CMK (cell line): ENCODE measurements at regions not wholly inside any gene's neighbourhood (a gene's known extent, or its start where the extent isn't known, plus 50 kb on each side); places are given as distances from the start of the nearest gene placed in this dataset.
A peak's percentile ranks its signal among the peaks of the same experiment; 100 is the strongest.

Source experiments
- DNase-seq: peaks from one replicate; pipeline ENCODE4 v3.0.0-alpha.2; 2010; ENCODE audit warnings: low read depth

DNA sequence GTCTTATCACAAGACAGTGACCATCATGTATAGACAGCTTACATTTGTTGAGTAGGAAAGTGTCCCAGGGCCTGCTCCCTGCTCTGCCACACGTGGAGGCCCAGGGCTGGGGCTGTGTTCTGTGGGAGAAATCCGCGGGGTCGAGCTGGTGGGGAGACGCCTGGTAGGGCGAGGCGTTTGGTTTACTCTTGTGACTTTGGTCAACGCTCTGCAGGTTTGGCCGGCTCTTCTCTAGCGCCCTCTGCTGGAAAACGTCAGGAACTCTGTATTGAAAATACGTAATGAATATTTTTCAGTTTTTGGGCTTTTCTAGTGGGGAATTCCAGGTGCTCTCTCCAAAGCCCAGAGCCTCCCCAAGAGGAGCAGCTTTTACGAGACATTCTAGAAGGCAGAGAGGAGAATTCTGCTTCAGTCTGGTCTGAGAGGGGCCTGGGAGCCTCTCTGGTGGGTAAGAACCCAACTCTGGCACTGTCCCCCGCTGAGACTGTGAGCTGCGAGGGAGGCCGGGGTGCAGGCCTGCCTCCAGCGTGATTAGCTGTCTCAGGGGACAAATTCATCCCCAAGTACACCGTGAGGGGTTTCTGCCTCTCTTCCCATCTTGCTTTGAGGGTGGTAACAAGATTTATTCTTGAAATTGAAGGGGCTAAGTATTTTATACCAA is 112.6 kb upstream of the RALGAPA2 start:
- DNase-seq: peak; percentile 17

DNA sequence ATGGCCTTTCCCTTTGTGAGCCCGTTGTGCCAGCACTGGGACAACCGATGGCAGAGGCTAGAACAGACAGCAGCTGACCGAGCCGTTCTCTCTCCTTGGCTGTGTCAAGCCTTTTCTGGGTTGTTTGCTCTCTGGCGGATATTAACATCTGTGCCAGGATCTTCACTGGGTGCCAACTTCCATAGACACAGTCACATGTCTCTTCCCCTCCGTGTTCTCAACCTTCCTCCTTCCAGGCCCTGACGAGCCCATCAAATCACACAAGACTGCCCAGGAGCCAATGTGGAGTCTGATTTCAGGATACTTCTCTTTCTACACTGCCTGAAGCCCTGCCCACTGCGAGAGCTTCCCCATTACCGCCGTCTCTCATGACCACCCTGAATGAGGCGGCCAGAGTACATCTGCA is 111.0 kb upstream of the RALGAPA2 start:
- DNase-seq: no peak

GRCh38 chr20:20821484-20822260 is 109.2 kb upstream of the RALGAPA2 start:
- DNase-seq: no peak

DNA sequence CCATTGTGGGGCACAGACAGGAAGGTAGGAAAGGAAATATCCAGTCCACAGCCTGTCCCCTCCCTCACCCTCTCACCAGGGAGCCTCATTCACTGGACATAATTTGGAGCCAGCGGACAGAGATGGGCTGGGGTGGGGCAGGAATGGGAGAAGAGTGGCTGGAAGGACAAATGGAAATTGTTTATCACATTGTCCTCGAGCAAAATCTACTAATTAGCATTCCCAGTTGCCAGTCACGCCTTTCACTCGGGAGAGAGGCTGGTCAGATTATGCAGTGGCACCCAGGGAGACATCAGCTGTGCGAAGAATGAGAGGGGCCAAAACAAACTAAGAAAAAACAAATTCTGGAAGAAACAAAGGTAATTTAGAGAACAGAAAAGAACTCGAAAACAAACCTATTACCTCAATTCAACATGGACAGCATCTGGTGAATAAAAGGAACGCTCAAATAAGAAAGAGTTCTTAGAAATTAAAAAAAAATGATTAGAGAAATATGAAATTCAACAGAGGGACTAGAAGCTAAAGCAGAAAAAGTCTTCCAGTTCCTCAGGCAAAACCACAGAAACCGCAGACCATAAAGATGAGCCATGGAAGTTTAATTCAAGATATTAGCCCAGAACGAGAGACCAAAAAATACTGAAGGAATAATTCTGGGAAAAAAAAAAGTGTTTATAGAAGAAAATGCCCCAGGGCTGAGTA is 108.5 kb upstream of the RALGAPA2 start:
- no peak for DNase-seq

DNA sequence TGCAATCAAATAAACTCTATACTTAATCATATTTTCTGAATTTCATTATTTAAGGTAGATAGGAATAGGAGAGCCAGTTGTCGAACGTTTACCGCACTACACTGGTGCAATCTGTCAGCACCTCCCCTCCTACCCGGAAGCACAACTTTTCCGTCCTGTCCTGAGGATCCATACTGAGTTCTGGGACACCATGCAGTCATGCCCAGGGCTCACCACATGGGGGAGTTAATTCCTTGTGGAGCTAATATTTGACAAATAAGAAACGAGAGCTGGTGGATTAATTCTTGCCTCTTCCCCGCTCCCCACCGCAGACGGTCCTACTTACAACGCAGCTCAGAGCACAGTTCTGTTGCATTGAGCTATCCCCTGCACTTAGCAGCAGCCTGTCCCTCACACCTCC is 107.7 kb upstream of the RALGAPA2 start:
- DNase-seq: no peak

DNA sequence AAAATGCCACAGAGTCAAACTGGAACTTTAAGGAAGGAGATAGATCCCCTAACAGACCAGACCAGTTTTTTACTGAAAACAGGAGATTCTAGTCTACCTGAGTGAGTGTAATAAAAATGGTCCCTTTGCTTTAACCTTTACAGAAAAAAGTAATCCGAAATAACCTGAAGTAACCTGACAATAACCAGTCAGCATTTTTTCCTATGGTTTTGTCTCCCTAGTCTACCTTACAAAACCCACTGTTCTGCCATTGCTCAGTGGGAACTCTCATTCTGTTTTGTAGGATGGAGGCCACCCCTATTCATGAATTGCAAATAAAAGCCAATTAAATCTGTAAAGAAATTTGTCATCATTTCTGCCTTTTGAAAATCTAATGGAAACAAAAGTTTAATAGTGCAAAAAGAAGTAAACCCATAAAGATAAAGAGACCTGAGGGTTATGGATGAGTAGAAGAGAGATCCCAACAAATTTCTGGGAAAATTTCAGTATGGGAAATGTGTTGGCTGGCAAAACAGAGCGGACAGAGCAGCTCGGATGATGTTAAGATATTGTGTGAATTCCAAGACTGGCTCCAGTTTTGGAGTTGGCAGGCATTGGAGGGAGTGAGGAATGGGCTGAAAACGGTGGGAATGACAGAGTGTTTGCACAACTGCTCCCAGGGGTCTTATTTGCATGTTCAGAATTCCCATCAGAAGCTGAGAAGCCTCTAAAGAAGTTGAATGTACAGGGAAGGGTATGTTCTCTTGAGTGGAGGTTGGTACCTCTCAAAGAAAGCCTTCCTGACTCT is 104.7 kb upstream of the RALGAPA2 start:
- DNase-seq: no peak

GRCh38 chr20:20815711-20816455 is 103.4 kb upstream of the RALGAPA2 start:
- DNase-seq: no peak

- DNase-seq: no peak
Measured at GRCh38 chr20:20814685-20815084, 102.2 kb upstream of the RALGAPA2 start.

GRCh38 chr20:20812136-20812535 is 99.7 kb upstream of the RALGAPA2 start:
- no peak for DNase-seq

DNA sequence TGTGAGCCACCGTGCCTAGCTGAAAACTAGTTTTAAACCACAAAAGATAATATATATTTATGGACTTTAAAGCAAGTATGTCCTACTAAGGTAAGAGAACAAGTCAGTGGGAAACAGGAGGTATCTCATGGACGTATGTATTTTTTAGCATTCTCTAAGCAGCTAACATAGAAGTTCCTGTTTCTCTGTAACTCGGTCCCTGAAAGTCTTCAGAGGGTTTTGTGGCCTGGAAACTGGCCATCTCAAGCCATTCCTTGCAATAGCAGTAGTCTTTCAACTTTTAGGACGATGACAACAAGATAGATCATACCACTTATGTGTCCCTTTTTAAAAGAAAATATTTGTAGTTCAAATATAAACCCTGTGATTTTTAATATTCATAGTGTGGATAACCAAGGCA is 95.6 kb upstream of the RALGAPA2 start:
- DNase-seq: no peak

DNA sequence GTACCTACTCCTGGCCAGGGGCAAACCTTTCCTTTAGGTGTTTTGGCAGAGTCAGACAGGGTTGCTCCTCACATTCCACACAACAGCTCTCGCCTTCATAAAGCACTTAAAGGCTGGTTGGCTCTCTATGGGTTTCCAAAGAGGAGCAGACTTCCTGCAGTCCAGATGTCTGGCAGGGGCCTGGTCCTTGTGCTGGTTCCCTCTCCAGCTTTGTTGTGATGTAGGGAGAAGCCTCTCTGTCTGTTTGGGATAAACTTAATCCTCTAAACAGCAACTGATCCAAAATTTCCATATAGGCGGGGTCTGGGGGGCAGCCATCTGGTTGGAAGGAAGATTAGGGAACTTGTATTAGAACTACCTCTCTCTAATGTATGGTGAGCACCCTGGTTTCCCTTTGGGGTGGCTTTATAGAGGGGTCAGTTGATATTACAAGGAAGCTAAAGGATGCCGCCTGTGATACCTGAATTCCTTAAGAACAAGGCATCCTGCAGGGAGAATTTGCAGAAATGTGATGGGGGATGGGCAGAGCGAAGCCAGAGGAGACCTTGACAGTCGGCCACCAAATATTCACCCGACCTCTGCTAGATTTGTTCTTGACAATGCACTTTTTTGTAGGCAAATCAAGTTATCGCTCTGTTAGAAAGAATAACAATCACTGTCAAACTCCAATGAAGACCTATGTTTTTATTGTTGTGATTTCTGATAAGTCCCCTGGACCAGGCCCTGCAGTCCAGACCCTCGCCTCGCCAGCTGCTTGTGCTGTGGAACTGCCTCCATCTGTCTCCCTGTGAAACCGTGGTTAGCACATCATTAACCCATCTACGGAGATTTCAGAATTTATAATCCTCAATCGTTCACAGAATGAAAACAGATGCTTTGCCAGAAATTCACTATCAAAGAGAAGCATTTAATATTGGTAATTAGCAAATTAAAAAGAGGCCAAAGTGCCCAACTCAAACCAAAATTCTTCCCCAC is 94.0 kb upstream of the RALGAPA2 start:
- no peak for DNase-seq

- no peak for DNase-seq
Measured at GRCh38 chr20:20803011-20803410, 90.6 kb upstream of the RALGAPA2 start.

DNA sequence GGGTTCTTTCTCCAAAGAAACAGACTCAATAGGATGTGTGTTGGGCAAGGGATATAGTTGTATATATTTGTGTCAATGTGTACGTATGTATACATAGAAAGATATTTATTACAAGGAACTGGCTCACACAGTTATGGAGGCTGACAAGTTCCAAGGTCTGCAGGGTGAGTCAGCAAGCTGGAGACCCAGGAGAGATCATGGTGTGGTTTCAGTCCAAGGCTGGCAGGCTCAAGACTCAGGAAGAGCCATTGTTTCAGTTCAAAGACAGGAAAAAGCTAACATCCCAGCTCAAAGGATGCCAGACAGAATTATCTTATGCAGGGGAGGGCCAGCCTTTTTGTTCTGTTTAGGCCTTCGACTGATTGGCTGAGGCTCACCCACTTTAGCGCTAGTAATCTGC is 89.9 kb upstream of the RALGAPA2 start:
- no peak for DNase-seq

GRCh38 chr20:20799716-20800312 is 87.4 kb upstream of the RALGAPA2 start:
- DNase-seq: no peak

- no peak for DNase-seq
Measured at GRCh38 chr20:20797521-20798310, 85.3 kb upstream of the RALGAPA2 start.

DNA sequence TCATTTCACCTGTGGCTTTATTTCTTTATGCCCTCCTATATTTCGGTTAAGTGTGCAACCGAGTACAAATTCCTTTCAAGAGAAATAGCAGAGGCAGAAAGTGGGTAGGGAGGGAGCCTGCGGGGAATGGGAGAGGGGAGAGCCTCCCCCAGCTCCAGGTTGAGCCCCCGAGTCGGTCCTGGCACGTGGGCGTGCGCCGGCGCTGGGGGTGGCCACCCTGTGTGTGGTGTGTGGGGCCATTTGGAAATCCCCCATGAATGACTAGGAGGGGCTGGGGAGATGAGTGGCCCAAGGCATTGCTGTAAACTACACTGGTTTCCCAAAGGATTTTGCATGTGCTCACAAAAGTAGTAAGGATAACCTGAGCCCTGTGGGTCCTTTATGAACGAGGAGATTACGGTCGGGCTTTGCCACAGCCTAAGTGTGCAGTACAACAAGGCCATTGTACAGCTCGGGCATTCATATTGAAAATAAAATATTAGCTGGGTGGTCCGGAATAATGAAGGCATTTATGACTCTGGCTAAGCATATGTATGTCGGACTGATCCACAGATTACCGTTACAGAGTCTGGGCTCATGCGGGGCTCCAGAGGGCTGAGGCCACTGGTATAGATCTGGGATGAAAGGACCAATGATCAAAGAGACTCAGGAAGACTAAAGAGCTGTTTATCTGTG is 84.5 kb upstream of the RALGAPA2 start:
- DNase-seq: no peak

- DNase-seq: no peak
Measured at GRCh38 chr20:20795721-20796120, 83.3 kb upstream of the RALGAPA2 start.

GRCh38 chr20:20795119-20795518 is 82.7 kb upstream of the RALGAPA2 start:
- DNase-seq: no peak

- DNase-seq: no peak
Measured at GRCh38 chr20:20793591-20793990, 81.1 kb upstream of the RALGAPA2 start.
